Caki2 (cell line): ENCODE measurements at regions not wholly inside any gene's neighbourhood (a gene's known extent, or its start where the extent isn't known, plus 50 kb on each side); places are given as distances from the start of the nearest gene placed in this dataset.

ENCODE experiments used
- DNase-seq: peaks from one replicate; pipeline ENCODE4 v3.0.0-alpha.2; 2015; ENCODE audit warnings: low read depth
- in situ Hi-C: cut with HindIII; loops from 2 replicates; pipeline ENCODE4 v1.10.0; 2016; ENCODE audit warnings: low sequenced_read_pairs, low pct_unique_long_range_greater_than_20kb, mixed read lengths

GRCh38 chr10:117946525-117947070, 100.1 kb downstream of the RAB11FIP2 start:
- in situ Hi-C loops: no loop called here
- peak; percentile 1 for DNase-seq

- no peak for DNase-seq
- in situ Hi-C loops: no loop called here
These were observed 98.2 kb downstream of the RAB11FIP2 start for GRCh38 chr10:117948493-117948892.

- in situ Hi-C loops: no loop called here
- no peak for DNase-seq
These were observed 96.3 kb downstream of the RAB11FIP2 start for GRCh38 chr10:117950408-117950807.
